ENCODE measurements at regions not wholly inside any gene's neighbourhood (a gene's known extent, or its start where the extent isn't known, plus 50 kb on each side); places are given as distances from the start of the nearest gene placed in this dataset.

GRCh38 chr5:102582696-102583095 is 83.9 kb upstream of the SLCO6A1 start:
- TF ChIP-seq CTCF (conservative IDR thresholded peaks at IDR 0.05; ENCODE audit: low read depth, low read length): no peak
- no peak for TF ChIP-seq EZH2 (IDR thresholded peaks at IDR 0.05; ENCODE audit: borderline replicate concordance, low read depth, low read length, poor library complexity, severe bottlenecking)

Data from A673 (cell line).